ENCODE measurements at regions not wholly inside any gene's neighbourhood (a gene's known extent, or its start where the extent isn't known, plus 50 kb on each side); places are given as distances from the start of the nearest gene placed in this dataset.

- SMC1A ChIA-PET (ENCODE audit: uncharacterized antibody, unreplicated experiment), result no interaction called here
- no TSS peak for BruUV-seq (replicated peaks)
- in situ Hi-C loops (cut with MboI) (no loop called here), intact Hi-C loops (cut with micrococcal nuclease; ENCODE audit: unreplicated experiment) (no loop called here)
- no peak overlapping the region for H3K9ac ChIP-seq (ENCODE audit: control insufficient read depth, insufficient read depth, low read length)
- no peaks in the 10 kb centered on the region for H3K27me3 ChIP-seq (replicated peaks in 1 of 2; ENCODE audit: control insufficient read depth in 2 of 2, insufficient read depth in 2 of 2, low read length in 1 of 2)
- H3K4me3 ChIP-seq, result no peak overlapping the region
- no peak for DNase-seq (ENCODE audit: low read depth, low spot score)
- no peak for FAIRE-seq
- RAD21 ChIA-PET (ENCODE audit: unreplicated experiment), result no interaction called here
- H3K4me2 ChIP-seq (ENCODE audit: control insufficient read depth, insufficient read depth), result no peak overlapping the region
- H3K27ac ChIP-seq (ENCODE audit: control insufficient read depth, insufficient read depth), result no peak overlapping the region
- H2AFZ ChIP-seq (ENCODE audit: control insufficient read depth, low read depth, low read length), result no peak overlapping the region
- no peaks in the 10 kb centered on the region for H3K4me1 ChIP-seq (ENCODE audit: control insufficient read depth, insufficient read depth, low read length)
- H3K79me2 ChIP-seq (ENCODE audit: control insufficient read depth, insufficient read depth, low read length), result no peaks in the 10 kb centered on the region
- H3K9me3 ChIP-seq (replicated peaks; ENCODE audit: control insufficient read depth, insufficient read depth, low read length), result no peaks in the 10 kb centered on the region
- CTCF ChIA-PET, result no interaction called here
- POLR2A ChIA-PET, result no interaction called here
- ATAC-seq, result no peak
- no peaks in the 10 kb centered on the region for H4K20me1 ChIP-seq (ENCODE audit: control insufficient read depth, insufficient read depth)
- no peaks in the 10 kb centered on the region for H3K36me3 ChIP-seq (ENCODE audit: control insufficient read depth in 2 of 2, insufficient read depth in 2 of 2, low read length in 1 of 2)
- TF ChIP-seq TCF7 (IDR thresholded peaks at IDR 0.05; ENCODE audit: borderline replicate concordance), result no peak
- no peak for TF ChIP-seq SIX5 (IDR thresholded peaks at IDR 0.05; ENCODE audit: low read depth, low read length, severe bottlenecking)
- TF ChIP-seq, protein P1, sequence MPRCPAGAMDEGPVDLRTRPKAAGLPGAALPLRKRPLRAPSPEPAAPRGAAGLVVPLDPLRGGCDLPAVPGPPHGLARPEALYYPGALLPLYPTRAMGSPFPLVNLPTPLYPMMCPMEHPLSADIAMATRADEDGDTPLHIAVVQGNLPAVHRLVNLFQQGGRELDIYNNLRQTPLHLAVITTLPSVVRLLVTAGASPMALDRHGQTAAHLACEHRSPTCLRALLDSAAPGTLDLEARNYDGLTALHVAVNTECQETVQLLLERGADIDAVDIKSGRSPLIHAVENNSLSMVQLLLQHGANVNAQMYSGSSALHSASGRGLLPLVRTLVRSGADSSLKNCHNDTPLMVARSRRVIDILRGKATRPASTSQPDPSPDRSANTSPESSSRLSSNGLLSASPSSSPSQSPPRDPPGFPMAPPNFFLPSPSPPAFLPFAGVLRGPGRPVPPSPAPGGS (IDR thresholded peaks at IDR 0.05; ENCODE audit: borderline replicate concordance, insufficient read depth, low read depth, low read length, poor library complexity, severe bottlenecking), result no peak
- TF ChIP-seq CREM (IDR thresholded peaks at IDR 0.05; ENCODE audit: low read depth), result no peak
- TF ChIP-seq, protein P2, sequence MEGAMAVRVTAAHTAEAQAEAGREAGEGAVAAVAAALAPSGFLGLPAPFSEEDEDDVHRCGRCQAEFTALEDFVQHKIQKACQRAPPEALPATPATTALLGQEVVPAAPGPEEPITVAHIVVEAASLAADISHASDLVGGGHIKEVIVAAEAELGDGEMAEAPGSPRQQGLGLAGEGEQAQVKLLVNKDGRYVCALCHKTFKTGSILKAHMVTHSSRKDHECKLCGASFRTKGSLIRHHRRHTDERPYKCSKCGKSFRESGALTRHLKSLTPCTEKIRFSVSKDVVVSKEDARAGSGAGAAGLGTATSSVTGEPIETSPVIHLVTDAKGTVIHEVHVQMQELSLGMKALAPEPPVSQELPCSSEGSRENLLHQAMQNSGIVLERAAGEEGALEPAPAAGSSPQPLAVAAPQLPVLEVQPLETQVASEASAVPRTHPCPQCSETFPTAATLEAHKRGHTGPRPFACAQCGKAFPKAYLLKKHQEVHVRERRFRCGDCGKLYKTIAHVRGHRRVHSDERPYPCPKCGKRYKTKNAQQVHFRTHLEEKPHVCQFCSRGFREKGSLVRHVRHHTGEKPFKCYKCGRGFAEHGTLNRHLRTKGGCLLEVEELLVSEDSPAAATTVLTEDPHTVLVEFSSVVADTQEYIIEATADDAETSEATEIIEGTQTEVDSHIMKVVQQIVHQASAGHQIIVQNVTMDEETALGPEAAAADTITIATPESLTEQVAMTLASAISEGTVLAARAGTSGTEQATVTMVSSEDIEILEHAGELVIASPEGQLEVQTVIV (IDR thresholded peaks at IDR 0.05; ENCODE audit: borderline replicate concordance, partially characterized antibody), result no peak
- TF ChIP-seq, protein P3, sequence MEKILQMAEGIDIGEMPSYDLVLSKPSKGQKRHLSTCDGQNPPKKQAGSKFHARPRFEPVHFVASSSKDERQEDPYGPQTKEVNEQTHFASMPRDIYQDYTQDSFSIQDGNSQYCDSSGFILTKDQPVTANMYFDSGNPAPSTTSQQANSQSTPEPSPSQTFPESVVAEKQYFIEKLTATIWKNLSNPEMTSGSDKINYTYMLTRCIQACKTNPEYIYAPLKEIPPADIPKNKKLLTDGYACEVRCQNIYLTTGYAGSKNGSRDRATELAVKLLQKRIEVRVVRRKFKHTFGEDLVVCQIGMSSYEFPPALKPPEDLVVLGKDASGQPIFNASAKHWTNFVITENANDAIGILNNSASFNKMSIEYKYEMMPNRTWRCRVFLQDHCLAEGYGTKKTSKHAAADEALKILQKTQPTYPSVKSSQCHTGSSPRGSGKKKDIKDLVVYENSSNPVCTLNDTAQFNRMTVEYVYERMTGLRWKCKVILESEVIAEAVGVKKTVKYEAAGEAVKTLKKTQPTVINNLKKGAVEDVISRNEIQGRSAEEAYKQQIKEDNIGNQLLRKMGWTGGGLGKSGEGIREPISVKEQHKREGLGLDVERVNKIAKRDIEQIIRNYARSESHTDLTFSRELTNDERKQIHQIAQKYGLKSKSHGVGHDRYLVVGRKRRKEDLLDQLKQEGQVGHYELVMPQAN (conservative IDR thresholded peaks at IDR 0.05), result no peak
- TF ChIP-seq SRF (IDR thresholded peaks at IDR 0.05; ENCODE audit: low read depth in 2 of 2, low read length in 2 of 2), result no peak
- TF ChIP-seq, protein P4, sequence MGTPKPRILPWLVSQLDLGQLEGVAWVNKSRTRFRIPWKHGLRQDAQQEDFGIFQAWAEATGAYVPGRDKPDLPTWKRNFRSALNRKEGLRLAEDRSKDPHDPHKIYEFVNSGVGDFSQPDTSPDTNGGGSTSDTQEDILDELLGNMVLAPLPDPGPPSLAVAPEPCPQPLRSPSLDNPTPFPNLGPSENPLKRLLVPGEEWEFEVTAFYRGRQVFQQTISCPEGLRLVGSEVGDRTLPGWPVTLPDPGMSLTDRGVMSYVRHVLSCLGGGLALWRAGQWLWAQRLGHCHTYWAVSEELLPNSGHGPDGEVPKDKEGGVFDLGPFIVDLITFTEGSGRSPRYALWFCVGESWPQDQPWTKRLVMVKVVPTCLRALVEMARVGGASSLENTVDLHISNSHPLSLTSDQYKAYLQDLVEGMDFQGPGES (IDR thresholded peaks at IDR 0.05), result no peak
- no peak for TF ChIP-seq BRCA1 (IDR thresholded peaks at IDR 0.05; ENCODE audit: low read depth, low read length)
- TF ChIP-seq MTA3 (IDR thresholded peaks at IDR 0.05; ENCODE audit: borderline replicate concordance, low read length), result no peak
- no peak for TF ChIP-seq RFX5 (IDR thresholded peaks at IDR 0.05; ENCODE audit: low read depth, low read length)
- no peak for TF ChIP-seq CEBPB (IDR thresholded peaks at IDR 0.05; ENCODE audit: borderline replicate concordance in 1 of 2, low read depth in 2 of 2, low read length in 2 of 2)
- TF ChIP-seq, protein P5, sequence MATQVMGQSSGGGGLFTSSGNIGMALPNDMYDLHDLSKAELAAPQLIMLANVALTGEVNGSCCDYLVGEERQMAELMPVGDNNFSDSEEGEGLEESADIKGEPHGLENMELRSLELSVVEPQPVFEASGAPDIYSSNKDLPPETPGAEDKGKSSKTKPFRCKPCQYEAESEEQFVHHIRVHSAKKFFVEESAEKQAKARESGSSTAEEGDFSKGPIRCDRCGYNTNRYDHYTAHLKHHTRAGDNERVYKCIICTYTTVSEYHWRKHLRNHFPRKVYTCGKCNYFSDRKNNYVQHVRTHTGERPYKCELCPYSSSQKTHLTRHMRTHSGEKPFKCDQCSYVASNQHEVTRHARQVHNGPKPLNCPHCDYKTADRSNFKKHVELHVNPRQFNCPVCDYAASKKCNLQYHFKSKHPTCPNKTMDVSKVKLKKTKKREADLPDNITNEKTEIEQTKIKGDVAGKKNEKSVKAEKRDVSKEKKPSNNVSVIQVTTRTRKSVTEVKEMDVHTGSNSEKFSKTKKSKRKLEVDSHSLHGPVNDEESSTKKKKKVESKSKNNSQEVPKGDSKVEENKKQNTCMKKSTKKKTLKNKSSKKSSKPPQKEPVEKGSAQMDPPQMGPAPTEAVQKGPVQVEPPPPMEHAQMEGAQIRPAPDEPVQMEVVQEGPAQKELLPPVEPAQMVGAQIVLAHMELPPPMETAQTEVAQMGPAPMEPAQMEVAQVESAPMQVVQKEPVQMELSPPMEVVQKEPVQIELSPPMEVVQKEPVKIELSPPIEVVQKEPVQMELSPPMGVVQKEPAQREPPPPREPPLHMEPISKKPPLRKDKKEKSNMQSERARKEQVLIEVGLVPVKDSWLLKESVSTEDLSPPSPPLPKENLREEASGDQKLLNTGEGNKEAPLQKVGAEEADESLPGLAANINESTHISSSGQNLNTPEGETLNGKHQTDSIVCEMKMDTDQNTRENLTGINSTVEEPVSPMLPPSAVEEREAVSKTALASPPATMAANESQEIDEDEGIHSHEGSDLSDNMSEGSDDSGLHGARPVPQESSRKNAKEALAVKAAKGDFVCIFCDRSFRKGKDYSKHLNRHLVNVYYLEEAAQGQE (IDR thresholded peaks at IDR 0.05; ENCODE audit: low read depth, low read length), result no peak
- no peak for TF ChIP-seq SMAD1 (IDR thresholded peaks at IDR 0.05; ENCODE audit: low read depth, partially characterized antibody)
- no peak for TF ChIP-seq SMC3 (IDR thresholded peaks at IDR 0.05; ENCODE audit: borderline replicate concordance, low read length)
These were observed 433.8 kb downstream of the ADAMTS20 start for GRCh38 chr12:43118234-43118633.

All from GM12878 (cell line).